ENCODE measurements at regions not wholly inside any gene's neighbourhood (a gene's known extent, or its start where the extent isn't known, plus 50 kb on each side); places are given as distances from the start of the nearest gene placed in this dataset.
"Not testable (repeated sequence)": the region's sequence is repeated elsewhere in the genome, so short reads cannot be mapped to it uniquely, and the experiment has no call there.

DNA sequence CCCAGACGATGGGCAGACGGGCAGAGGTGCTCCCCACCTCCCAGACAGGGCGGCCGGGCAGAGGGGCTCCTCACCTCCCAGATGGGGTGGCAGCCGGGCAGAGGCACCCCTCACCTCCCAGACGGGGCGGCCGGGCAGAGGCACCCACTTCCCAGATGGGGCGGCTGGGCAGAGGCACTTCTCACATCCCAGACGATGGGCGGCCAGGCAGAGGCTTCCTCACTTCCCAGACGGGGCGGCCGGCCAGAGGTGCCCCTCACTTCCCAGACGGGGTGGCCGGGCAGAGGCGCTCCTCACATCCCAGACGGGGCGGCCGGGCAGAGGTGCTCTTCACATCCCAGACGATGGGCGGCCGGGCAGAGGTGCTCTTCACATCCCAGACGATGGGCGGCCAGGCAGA, 96.6 kb downstream of the ABCC12 start:
- H3K79me2 ChIP-seq (replicated peaks; ENCODE audit: insufficient read depth); DNase-seq (ENCODE audit: low spot score); H3K27me3 ChIP-seq (ENCODE audit: insufficient read depth); H4K20me1 ChIP-seq (replicated peaks; ENCODE audit: insufficient read depth); H3K4me1 Mint-ChIP-seq; H3K36me3 ChIP-seq (ENCODE audit: insufficient read depth); H3K9me2 ChIP-seq (ENCODE audit: insufficient read depth); H3K4me3 Mint-ChIP-seq; H3K27ac ChIP-seq (ENCODE audit: low read depth); H3K36me3 Mint-ChIP-seq (ENCODE audit: low read depth); H3K27ac Mint-ChIP-seq; H3K4me3 ChIP-seq; H3F3A ChIP-seq (replicated peaks; ENCODE audit: low read depth); H3K27me3 Mint-ChIP-seq (ENCODE audit: insufficient read depth, low read depth, poor library complexity); H2AFZ ChIP-seq; H3K9me3 Mint-ChIP-seq; ATAC-seq; H3K4me2 ChIP-seq; H3K4me1 ChIP-seq (ENCODE audit: insufficient read depth): not testable (repeated sequence)

DNA sequence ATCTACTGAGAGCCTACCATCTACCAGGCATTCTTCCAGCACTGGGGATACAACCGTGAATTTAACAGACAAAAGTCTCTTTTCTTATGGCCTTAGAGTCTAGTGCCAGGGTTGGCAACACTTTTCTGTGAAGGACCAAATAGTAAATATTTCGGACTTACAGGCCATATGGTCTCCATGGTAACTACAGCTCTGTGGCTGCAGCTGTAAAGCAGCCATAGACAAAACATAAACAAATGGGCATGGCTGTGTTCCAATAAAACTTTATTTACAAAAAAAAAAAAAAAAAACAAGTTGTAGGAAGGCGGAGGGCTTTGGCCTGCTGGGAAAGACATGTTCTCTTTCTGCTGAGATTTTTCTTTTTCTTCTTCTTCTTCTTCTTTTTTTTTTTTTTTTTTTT, 98.7 kb downstream of the ABCC12 start:
- Mint-ChIP-seq H3K27ac (no peak overlapping the region), H3K36me3 (ENCODE audit: low read depth) (peaks cover 3% of the 10 kb centered on the region; the same call in 2 of the 3 replicates), H3K9me3 (peaks cover 10% of the 10 kb centered on the region; the same call in 2 of the 3 replicates), H3K27me3 (ENCODE audit: insufficient read depth, low read depth, poor library complexity) (peaks cover 6% of the 10 kb centered on the region), H3K4me1 (peaks cover 13% of the 10 kb centered on the region), H3K4me3 (no peak overlapping the region)
- no peak overlapping the region for H3K27ac ChIP-seq (ENCODE audit: low read depth)
- no peak for TF ChIP-seq POLR2AphosphoS5 (IDR thresholded peaks at IDR 0.05; ENCODE audit: low read depth)
- no peak for TF ChIP-seq ZNF331 (CRISPR knock-in tag; IDR thresholded peaks at IDR 0.05; ENCODE audit: low read depth)
- H3K79me2 ChIP-seq (replicated peaks; ENCODE audit: insufficient read depth), result no peaks in the 10 kb centered on the region
- DNase-seq (ENCODE audit: low spot score) (no peak), ATAC-seq (no peak)
- H3K4me3 ChIP-seq, result no peak overlapping the region
- H3K36me3 ChIP-seq (ENCODE audit: insufficient read depth), result no peaks in the 10 kb centered on the region
- no peak overlapping the region for H3K4me2 ChIP-seq
- H3K4me1 ChIP-seq (ENCODE audit: insufficient read depth), result peaks cover 8% of the 10 kb centered on the region
- H3K9me2 ChIP-seq (ENCODE audit: insufficient read depth), result no peaks in the 10 kb centered on the region
- H3F3A ChIP-seq (replicated peaks; ENCODE audit: low read depth), result no peaks in the 10 kb centered on the region
- no peaks in the 10 kb centered on the region for H3K27me3 ChIP-seq (ENCODE audit: insufficient read depth)
- H4K20me1 ChIP-seq (replicated peaks; ENCODE audit: insufficient read depth), result no peaks in the 10 kb centered on the region
- no peak overlapping the region for H2AFZ ChIP-seq

- 0 out of 2 replicates have a peak, but pooled peaks cover 3% of the 10 kb centered on the region for H3K9me2 ChIP-seq (ENCODE audit: insufficient read depth)
- Mint-ChIP-seq H3K4me3 (no peak overlapping the region; the same call in 2 of the 3 replicates), H3K36me3 (ENCODE audit: low read depth) (peaks cover 3% of the 10 kb centered on the region; the same call in 2 of the 3 replicates), H3K9me3 (peaks cover 10% of the 10 kb centered on the region; the same call in 2 of the 3 replicates), H3K27ac (no peak overlapping the region), H3K4me1 (peaks cover 29% of the 10 kb centered on the region), H3K27me3 (ENCODE audit: insufficient read depth, low read depth, poor library complexity) (peaks cover 8% of the 10 kb centered on the region)
- H3K4me3 ChIP-seq, result peak overlapping the region; percentile 32; the same call in 1 of the 2 replicates
- no peaks in the 10 kb centered on the region for H3K27me3 ChIP-seq (ENCODE audit: insufficient read depth)
- H3K79me2 ChIP-seq (replicated peaks; ENCODE audit: insufficient read depth), result no peaks in the 10 kb centered on the region
- TF ChIP-seq ZNF331 (CRISPR knock-in tag; IDR thresholded peaks at IDR 0.05; ENCODE audit: low read depth) (no peak), CTCF (conservative IDR thresholded peaks at IDR 0.05; ENCODE audit: low read depth in 2 of 2) (peak; percentile 86)
- ATAC-seq (peak; percentile 94), DNase-seq (ENCODE audit: low spot score) (peak; percentile 85)
- 0 out of 2 replicates have a peak overlapping the region, but pooled peaks have one; percentile 61 for H3K4me2 ChIP-seq
- no peaks in the 10 kb centered on the region for H4K20me1 ChIP-seq (replicated peaks; ENCODE audit: insufficient read depth)
- H3F3A ChIP-seq (replicated peaks; ENCODE audit: low read depth), result no peaks in the 10 kb centered on the region
- peaks cover 20% of the 10 kb centered on the region for H3K4me1 ChIP-seq (ENCODE audit: insufficient read depth)
- peak overlapping the region; percentile 75 for H2AFZ ChIP-seq
- no peak overlapping the region for H3K27ac ChIP-seq (ENCODE audit: low read depth)
- H3K36me3 ChIP-seq (ENCODE audit: insufficient read depth), result no peaks in the 10 kb centered on the region
Observed at GRCh38 chr16:48054881-48055601, 100.8 kb downstream of the ABCC12 start.
